ENCODE measurements at regions not wholly inside any gene's neighbourhood (a gene's known extent, or its start where the extent isn't known, plus 50 kb on each side); places are given as distances from the start of the nearest gene placed in this dataset.
"Not testable (repeated sequence)": the region's sequence is repeated elsewhere in the genome, so short reads cannot be mapped to it uniquely, and the experiment has no call there.

- peak; percentile 27 for DNase-seq (ENCODE audit: low spot score)
- in situ Hi-C loops (cut with HindIII; ENCODE audit: low sequenced_read_pairs), result no loop called here
Observed at GRCh38 chr2:76197842-76198448, 487.2 kb upstream of the GCFC2 start.

- in situ Hi-C loops (cut with HindIII; ENCODE audit: low sequenced_read_pairs), result no loop called here
- DNase-seq (ENCODE audit: low spot score), result no peak
Observed at GRCh38 chr2:76197428-76197827, 486.7 kb upstream of the GCFC2 start.

DNA sequence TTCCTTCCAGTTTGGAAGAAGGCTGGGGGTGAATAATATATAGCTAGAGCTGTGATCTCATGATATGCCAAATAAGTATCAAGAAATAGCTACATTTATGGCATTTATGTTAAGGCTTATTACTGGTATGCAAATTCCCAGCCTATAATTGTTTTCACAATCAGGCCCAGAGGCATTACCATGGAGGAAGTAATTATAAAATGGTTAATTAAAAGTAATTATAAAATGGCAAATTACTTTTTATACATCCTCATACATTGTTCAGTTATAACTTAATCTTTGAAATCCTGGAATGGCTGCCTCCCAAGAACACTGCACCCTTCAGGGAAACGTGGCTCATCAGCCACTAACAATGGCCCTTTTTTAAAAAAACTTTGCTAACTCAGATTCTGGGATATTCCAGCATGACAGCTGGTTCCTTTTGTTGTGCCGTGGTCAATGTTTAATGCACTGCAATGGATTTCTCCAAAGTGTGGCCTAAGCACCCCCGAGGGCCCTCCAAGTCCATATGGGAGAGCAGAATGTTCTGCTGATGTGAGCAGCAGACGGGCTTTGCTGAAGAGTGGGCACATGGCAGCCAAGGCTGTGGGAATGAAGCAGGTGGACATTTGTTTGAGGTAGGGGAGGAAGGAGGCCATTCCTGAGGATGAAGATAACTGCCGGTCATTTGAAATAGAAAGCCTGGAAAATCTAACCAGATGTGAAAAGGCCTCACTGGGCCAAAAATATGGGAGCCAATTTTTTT lies 483.5 kb upstream of the GCFC2 start:
- in situ Hi-C loops (cut with HindIII; ENCODE audit: low sequenced_read_pairs), result no loop called here
- DNase-seq (ENCODE audit: low spot score), result no peak

DNA sequence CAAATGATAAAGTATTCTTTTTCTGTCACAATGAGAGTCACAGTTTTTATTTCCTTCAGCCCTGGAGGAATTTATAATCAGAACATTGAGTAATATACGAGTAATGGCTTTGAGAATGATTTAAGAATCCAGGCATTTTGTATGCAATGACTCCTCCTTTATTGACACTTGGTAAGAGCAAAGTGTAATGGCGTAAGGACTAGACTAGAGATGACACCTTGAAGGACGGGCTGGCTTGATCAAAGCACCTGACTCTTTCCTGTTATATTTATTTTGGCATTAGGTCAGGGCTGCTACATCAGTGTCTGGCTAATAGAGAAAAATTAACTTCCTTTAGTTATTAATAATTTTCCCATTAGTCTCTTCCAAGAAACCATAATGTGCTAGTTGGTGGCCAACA lies 482.4 kb upstream of the GCFC2 start:
- no peak for DNase-seq (ENCODE audit: low spot score)
- in situ Hi-C loops (cut with HindIII; ENCODE audit: low sequenced_read_pairs), result no loop called here

DNA sequence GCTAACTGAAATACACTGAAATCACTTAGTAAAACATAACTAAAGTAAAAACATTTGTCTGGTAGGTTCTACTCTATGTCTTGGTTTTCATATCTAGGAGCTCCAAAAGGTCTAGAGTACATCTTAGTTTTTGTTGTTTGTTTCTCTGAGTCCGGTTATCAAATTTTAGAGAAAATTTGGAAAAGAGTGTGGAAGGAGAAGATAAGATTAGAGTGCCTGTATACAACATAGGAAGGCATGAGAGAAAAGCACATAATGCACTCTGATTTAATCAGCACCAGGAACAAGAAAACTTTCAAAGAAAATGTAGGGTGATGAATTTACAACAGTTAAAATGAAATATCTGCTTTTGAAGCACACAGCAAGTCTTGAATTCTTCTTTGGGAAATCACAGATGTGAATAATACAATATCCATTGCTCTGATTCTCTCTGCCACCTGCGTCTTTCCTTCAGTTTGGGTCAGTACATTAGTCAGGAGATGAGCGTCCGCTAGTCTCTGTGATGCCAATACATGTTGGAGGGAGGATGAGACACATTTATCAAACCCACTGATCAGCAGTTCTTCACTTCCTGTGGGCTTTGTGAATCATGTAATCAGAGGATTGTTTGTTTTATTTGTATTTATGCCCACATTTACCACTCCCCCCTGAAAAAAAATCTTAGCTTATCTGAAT lies 477.8 kb upstream of the GCFC2 start:
- in situ Hi-C loops (cut with HindIII; ENCODE audit: low sequenced_read_pairs), result no loop called here

GRCh38 chr2:76187415-76187814 lies 476.7 kb upstream of the GCFC2 start:
- in situ Hi-C loops (cut with HindIII; ENCODE audit: low sequenced_read_pairs), result no loop called here
- DNase-seq (ENCODE audit: low spot score), result no peak

More for the DNA sequence above, 477.8 kb upstream of the GCFC2 start:
- no peak for DNase-seq (ENCODE audit: low spot score)

DNA sequence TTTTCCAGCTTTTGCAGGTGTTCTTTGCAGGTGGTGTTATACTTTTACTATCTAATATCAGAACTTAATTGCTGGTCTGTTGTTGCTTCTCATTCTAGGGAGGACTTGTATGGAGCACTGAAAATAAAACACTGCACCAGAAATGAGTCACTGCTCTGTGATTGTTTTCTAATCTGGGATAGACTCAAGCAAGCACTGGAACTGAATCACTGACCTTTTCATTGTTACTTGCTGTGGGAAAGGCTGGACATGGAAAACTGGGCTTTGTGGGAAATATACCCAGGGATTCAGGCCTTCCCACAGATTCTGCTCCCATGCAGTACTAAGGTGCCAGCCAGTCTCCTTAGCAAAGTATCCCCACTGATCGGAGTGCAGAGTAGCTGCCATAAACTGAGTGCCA lies 470.0 kb upstream of the GCFC2 start:
- in situ Hi-C loops (cut with HindIII; ENCODE audit: low sequenced_read_pairs), result no loop called here

DNA sequence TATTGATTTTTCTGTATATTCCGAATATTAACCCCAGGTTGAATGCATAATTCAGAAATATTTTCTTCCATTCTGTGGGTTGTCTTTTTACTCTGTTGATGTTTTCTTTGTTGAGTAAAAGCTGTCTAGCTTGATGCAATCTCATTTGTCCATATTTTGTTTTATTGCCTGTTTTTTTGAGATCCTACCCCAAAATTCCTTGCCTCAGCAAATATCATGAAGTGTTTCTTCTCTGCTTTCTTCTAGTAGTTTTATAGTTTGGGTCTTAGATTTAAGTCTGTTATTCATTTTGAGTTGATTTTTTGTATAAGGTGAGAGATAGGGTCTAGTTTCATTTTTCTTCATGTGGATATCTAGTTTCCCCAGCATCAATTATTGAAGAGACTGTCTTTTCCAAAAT lies 467.9 kb upstream of the GCFC2 start:
- in situ Hi-C loops (cut with HindIII; ENCODE audit: low sequenced_read_pairs), result no loop called here
- DNase-seq (ENCODE audit: low spot score), result no peak

More for the DNA sequence above, 470.0 kb upstream of the GCFC2 start:
- no peak for DNase-seq (ENCODE audit: low spot score)

DNA sequence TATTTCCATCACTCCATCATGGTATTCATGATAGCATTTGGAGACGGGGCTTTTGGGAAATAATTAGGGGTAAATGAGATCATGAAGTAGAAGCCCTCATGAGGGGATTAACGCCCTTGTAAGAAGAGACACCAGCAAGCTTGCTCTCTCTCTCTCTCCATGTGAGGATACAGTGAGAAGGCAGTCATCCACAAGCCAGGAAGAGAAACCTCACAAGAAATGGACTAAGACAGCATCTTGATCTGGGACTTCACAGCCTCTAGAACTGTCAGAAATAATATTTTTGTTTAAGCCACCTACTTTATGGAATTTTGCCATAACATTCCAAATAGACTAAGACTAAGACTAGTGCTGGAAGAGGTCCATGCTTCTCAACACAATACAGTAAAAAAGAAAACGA lies 464.6 kb upstream of the GCFC2 start:
- in situ Hi-C loops (cut with HindIII; ENCODE audit: low sequenced_read_pairs), result no loop called here

DNA sequence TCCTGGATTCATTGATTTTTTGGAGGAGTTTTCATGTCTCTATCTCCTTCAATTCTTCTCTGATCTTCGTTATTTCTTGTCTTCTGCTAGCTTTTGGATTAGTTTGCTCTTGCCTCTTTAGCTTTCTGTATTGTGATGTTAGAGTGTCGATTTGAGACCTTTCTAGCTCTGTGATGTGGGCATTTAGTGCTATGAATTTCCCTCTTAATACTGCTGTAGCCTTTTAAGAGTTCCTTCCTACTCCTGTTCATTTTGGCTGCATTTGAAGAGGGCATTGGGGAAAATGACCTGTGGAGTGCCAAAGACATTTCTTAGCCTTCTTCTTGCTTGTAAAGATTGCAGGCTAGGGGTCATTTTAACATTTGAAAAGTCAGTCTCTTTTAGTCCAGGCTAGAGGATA lies 463.8 kb upstream of the GCFC2 start:
- in situ Hi-C loops (cut with HindIII; ENCODE audit: low sequenced_read_pairs), result no loop called here
- DNase-seq (ENCODE audit: low spot score), result no peak

More for the DNA sequence above, 464.6 kb upstream of the GCFC2 start:
- DNase-seq (ENCODE audit: low spot score), result no peak

- DNase-seq (ENCODE audit: low spot score); in situ Hi-C loops (cut with HindIII; ENCODE audit: low sequenced_read_pairs): not testable (repeated sequence)
Observed at GRCh38 chr2:76173206-76173605, 462.5 kb upstream of the GCFC2 start.

DNA sequence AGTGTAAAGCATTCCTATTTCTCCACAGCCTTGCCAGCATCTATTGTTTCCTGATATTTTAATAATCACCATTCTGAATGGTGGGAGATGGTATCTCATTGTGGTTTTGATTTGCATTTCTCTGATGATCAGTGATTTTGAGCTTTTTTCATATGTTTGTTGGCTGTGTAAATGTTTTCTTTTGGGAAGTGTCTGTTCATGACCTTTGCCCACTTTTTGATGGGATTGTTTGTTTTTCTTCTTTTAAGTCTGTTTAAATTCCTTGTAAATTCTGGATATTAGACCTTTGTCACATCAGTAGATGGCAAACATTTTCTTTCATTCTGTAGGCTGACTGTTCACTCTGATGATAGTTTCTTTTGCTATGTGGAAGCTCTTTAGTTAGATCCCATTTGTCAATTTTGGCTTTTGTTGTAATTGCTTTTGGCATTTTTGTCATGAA lies 461.5 kb upstream of the GCFC2 start:
- in situ Hi-C loops (cut with HindIII; ENCODE audit: low sequenced_read_pairs), result not testable (repeated sequence)

DNA sequence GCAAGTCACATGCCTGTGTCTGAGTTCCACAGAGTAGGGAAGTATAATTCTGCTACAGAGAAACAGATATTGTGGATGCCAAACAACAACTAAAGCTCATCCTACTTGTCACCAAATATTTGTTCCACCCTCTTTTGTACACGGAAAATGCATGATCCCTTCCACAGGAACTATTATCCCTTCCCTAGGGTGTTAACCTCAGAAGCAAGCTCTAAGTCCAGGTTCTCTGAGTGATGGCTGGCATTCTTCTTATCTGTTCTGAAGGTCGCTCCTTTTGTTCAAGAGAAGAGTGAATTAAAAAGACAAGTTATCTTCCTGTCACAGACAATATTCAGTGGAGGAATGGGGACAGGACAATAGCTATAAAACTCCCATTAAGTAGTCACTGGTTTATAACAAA lies 460.1 kb upstream of the GCFC2 start:
- in situ Hi-C loops (cut with HindIII; ENCODE audit: low sequenced_read_pairs), result no loop called here
- DNase-seq (ENCODE audit: low spot score), result no peak

More for the DNA sequence above, 461.5 kb upstream of the GCFC2 start:
- DNase-seq (ENCODE audit: low spot score), result not testable (repeated sequence)

GRCh38 chr2:76170009-76170384 lies 459.3 kb upstream of the GCFC2 start:
- no peak for DNase-seq (ENCODE audit: low spot score)
- in situ Hi-C loops (cut with HindIII; ENCODE audit: low sequenced_read_pairs), result no loop called here

DNA sequence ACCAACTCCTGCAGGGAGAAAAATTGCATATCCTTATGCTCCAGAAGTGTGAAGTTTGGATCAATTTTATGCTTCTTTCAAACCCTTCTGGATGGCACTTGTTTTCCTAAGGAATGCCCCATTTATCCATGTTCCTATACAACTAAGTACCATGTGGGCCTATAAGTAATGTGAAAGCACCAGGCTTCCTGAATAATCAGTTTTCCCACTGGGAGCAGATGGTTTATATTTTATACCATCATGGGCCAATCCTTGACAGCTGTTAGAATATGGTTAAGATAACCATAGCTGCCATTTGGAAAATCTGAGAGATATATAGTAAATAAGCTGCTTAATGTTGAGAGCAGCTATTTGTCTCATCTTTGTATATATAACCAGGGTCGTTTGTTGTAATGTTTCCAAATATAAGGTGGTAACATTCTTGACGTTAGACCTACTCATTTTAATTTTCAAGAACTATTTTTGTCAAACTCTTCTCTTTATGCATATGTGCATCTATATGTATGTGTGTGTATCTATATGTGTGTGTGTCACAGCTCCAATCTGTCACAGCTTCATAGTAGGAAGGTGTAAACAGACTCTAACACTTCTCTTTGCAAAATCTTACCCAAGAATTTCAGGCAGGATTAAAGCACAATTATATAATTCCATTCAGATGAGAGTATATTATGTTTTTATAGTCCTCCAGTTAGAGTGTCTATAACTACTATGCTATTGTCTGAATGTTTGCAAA lies 458.7 kb upstream of the GCFC2 start:
- no peak for DNase-seq (ENCODE audit: low spot score)

DNA sequence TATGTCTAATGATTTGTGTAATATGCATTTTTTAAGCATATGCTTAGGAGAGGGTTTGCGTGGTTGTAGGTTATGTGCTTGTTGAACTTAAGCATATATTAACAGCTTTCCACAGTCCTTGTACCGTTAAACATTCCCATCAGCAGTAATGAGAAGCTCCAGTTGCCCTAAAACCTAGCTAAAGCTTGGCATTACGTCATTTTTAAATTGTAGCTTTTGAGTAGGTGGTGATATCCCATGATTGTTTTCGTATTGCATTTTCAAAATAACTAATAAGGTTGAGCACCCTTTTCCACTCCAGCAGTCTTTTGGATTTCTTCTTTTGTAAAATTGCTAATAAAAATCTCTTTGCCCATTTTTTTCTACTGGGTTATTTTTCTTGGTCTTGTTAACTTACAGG lies 453.1 kb upstream of the GCFC2 start:
- no peak for DNase-seq (ENCODE audit: low spot score)
- in situ Hi-C loops (cut with HindIII; ENCODE audit: low sequenced_read_pairs), result no loop called here

More for the DNA sequence above, 458.7 kb upstream of the GCFC2 start:
- in situ Hi-C loops (cut with HindIII; ENCODE audit: low sequenced_read_pairs), result no loop called here

DNA sequence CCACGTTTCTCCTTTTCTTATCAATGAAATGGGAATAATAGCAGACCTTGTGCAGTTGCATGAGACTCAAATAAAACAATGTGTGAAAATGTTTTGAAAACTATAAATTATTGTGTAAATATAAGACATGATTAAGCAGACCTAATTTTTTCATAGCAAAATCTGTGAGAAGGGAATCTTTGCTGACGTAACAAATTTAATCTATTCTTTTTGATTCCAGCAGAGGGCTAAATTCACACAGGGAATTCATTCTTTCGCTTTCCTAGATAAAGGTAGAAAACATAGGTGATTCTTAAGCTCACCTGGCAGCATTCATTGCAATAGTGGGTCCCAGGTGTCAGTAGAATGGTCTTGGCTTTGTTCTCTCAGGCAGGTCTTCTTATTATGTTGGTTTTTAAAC lies 450.0 kb upstream of the GCFC2 start:
- no peak for DNase-seq (ENCODE audit: low spot score)
- in situ Hi-C loops (cut with HindIII; ENCODE audit: low sequenced_read_pairs), result no loop called here

- in situ Hi-C loops (cut with HindIII; ENCODE audit: low sequenced_read_pairs), result no loop called here
- no peak for DNase-seq (ENCODE audit: low spot score)
Observed at GRCh38 chr2:76159042-76159648, 448.4 kb upstream of the GCFC2 start.

- DNase-seq (ENCODE audit: low spot score), result no peak
Observed at GRCh38 chr2:76157531-76157930, 446.8 kb upstream of the GCFC2 start.

More at GRCh38 chr2:76157531-76157930, 446.8 kb upstream of the GCFC2 start:
- in situ Hi-C loops (cut with HindIII; ENCODE audit: low sequenced_read_pairs), result no loop called here

Data from G401 (cell line).